ENCODE measurements at regions not wholly inside any gene's neighbourhood (a gene's known extent, or its start where the extent isn't known, plus 50 kb on each side); places are given as distances from the start of the nearest gene placed in this dataset.

DNA sequence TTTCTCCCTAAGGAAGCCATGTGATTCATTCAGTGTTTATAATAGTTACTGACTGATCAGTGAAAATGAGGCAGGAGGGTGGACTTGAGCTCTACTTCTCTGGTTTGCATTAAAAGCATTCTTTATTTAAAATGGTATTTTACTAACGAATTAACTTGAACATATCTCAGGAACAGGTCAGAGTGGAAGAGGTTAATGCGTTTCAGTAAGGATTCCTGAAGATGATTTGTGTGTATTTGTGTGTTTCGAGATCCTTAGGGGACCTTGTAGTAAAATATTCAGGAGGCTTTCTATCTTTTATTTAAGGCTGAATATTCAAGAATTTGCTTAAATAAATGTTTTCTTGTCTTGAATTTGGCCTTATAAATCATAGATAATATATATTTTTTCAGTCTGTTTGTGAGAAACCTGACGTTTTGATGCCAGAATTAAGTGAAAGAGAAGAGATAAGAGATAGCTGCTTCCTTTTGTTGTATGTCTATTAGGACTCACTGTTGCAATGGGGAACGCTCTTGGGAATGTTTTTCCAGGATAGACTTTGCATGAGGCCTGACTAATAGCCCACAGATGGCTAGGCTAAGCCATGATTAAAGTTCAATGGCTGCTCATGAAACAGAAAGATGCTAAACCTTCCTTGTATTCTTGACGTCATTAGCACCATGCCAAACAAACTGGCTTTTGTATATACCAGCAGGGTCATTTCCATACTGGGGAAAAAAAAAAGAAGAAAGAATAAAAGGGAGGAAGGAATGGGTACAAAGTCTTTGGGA, 93.8 kb upstream of the MTPN start:
- TF ChIP-seq POLR2A (IDR thresholded peaks at IDR 0.05), result no peak
- TF ChIP-seq, protein P1, sequence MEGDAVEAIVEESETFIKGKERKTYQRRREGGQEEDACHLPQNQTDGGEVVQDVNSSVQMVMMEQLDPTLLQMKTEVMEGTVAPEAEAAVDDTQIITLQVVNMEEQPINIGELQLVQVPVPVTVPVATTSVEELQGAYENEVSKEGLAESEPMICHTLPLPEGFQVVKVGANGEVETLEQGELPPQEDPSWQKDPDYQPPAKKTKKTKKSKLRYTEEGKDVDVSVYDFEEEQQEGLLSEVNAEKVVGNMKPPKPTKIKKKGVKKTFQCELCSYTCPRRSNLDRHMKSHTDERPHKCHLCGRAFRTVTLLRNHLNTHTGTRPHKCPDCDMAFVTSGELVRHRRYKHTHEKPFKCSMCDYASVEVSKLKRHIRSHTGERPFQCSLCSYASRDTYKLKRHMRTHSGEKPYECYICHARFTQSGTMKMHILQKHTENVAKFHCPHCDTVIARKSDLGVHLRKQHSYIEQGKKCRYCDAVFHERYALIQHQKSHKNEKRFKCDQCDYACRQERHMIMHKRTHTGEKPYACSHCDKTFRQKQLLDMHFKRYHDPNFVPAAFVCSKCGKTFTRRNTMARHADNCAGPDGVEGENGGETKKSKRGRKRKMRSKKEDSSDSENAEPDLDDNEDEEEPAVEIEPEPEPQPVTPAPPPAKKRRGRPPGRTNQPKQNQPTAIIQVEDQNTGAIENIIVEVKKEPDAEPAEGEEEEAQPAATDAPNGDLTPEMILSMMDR (IDR thresholded peaks at IDR 0.05), result no peak

Data from stomach (tissue), 4 donors.